ENCODE measurements at regions not wholly inside any gene's neighbourhood (a gene's known extent, or its start where the extent isn't known, plus 50 kb on each side); places are given as distances from the start of the nearest gene placed in this dataset.

DNA sequence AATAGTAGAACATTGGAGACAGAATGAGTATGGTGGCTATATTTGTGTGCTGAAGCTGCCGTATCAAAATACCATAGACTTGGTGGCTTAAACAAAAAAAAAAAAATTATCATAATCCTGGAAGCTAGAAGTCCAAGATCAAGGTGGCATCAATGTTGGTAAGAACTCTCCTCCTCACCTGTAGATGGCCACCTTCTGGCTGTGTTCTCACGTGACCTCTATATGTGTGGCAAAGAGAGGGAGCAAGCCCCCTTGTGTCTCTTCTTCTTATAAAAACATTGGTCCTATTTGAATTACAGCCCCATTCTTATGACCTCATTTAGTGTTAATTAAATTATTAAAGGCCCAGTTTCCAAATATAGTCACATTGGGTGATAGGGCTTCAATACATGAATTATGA is 1640.9 kb upstream of the PCDH7 start:
- Histone ChIP-seq H3K4me3 (ENCODE audit: insufficient read depth, low read length) (no peak overlapping the region), H3K4me1 (ENCODE audit: insufficient read depth, low read length) (no peaks in the 10 kb centered on the region), H3K36me3 (ENCODE audit: insufficient read depth, low read length) (no peaks in the 10 kb centered on the region), H3K27me3 (ENCODE audit: insufficient read depth, low read length) (no peaks in the 10 kb centered on the region), H3K4me2 (ENCODE audit: insufficient read depth, low read length) (no peak overlapping the region), H3K27ac (ENCODE audit: low read depth, low read length) (no peak overlapping the region), H2AFZ (ENCODE audit: low read length) (no peak overlapping the region), H4K20me1 (ENCODE audit: insufficient read depth, low read length) (no peaks in the 10 kb centered on the region), H3K9me3 (ENCODE audit: low read depth, low read length) (peaks cover 4% of the 10 kb centered on the region), H3K79me2 (ENCODE audit: insufficient read depth, low read length) (no peaks in the 10 kb centered on the region)
- no peak for DNase-seq (ENCODE audit: insufficient read length, low spot score, missing footprints)
- TF ChIP-seq, protein P1, sequence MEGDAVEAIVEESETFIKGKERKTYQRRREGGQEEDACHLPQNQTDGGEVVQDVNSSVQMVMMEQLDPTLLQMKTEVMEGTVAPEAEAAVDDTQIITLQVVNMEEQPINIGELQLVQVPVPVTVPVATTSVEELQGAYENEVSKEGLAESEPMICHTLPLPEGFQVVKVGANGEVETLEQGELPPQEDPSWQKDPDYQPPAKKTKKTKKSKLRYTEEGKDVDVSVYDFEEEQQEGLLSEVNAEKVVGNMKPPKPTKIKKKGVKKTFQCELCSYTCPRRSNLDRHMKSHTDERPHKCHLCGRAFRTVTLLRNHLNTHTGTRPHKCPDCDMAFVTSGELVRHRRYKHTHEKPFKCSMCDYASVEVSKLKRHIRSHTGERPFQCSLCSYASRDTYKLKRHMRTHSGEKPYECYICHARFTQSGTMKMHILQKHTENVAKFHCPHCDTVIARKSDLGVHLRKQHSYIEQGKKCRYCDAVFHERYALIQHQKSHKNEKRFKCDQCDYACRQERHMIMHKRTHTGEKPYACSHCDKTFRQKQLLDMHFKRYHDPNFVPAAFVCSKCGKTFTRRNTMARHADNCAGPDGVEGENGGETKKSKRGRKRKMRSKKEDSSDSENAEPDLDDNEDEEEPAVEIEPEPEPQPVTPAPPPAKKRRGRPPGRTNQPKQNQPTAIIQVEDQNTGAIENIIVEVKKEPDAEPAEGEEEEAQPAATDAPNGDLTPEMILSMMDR (IDR thresholded peaks at IDR 0.05; ENCODE audit: extremely low read depth, low read depth, low read length): no peak

DNA sequence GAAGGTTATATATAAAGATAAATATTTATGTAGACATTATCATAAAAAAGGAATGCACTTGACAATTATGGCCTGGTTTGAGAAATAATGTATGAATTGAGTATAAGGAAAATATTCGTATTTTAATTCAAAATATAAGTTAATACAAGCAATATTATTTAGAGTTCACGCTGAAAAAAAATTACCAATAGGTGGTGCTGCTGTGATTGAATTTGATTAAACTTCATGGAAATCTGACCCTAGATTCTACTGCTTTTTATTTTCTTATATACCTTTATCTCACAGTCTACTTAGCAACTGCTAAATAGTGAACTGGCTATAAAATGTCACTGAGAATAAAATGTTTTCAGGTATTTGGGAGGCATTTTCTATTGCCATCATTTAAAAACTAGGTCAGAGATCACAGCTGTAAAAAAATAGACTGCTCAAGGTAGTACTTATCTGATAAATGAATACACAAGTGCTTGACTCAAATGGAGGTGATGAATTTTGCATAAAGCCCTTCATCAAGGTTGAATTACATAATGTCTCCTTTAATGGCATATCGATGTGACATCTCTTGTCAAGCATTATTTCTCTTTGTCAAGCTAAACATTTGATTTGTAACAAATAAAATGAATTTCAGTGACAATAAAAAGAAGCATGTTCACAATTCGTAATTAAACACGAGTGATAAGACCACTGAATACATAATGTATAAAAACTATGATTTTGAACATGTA is 1638.8 kb upstream of the PCDH7 start:
- TF ChIP-seq, protein P1 (IDR thresholded peaks at IDR 0.05; ENCODE audit: extremely low read depth, low read depth, low read length): no peak
- Histone ChIP-seq H4K20me1 (ENCODE audit: insufficient read depth, low read length) (no peaks in the 10 kb centered on the region), H3K9me3 (ENCODE audit: low read depth, low read length) (no peaks in the 10 kb centered on the region), H3K4me1 (ENCODE audit: insufficient read depth, low read length) (no peaks in the 10 kb centered on the region), H3K27me3 (ENCODE audit: insufficient read depth, low read length) (no peaks in the 10 kb centered on the region), H2AFZ (ENCODE audit: low read length) (no peak overlapping the region), H3K4me2 (ENCODE audit: insufficient read depth, low read length) (no peak overlapping the region), H3K27ac (ENCODE audit: low read depth, low read length) (no peak overlapping the region), H3K79me2 (ENCODE audit: insufficient read depth, low read length) (no peaks in the 10 kb centered on the region), H3K36me3 (ENCODE audit: insufficient read depth, low read length) (no peaks in the 10 kb centered on the region), H3K4me3 (ENCODE audit: insufficient read depth, low read length) (no peak overlapping the region)
- no peak for DNase-seq (ENCODE audit: insufficient read length, low spot score, missing footprints)

DNA sequence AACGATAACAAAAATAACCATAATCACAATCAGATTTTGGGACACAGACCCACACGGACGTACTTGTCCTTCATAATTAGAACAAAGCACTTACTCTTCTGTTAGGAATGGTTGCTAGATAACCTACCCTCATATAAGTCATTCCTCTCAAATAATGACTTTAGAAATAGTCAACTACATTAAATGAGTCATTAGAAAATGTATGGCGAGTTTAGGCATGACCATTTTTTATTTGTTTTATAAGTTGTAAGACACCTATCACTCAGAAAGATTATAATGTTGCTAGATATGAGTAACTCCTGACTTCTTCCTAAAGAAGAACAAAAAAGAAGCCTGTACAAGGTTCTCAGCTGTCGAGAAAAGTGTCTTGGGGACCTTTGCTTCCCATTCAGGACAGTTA is 1637.5 kb upstream of the PCDH7 start:
- no peaks in the 10 kb centered on the region for H3K9me3 ChIP-seq (ENCODE audit: low read depth, low read length)
- H3K4me1 ChIP-seq (ENCODE audit: insufficient read depth, low read length): no peaks in the 10 kb centered on the region
- no peaks in the 10 kb centered on the region for H3K27me3 ChIP-seq (ENCODE audit: insufficient read depth, low read length)
- no peaks in the 10 kb centered on the region for H3K79me2 ChIP-seq (ENCODE audit: insufficient read depth, low read length)
- H3K36me3 ChIP-seq (ENCODE audit: insufficient read depth, low read length): no peaks in the 10 kb centered on the region
- H4K20me1 ChIP-seq (ENCODE audit: insufficient read depth, low read length): no peaks in the 10 kb centered on the region
- H2AFZ ChIP-seq (ENCODE audit: low read length): no peak overlapping the region
- H3K4me3 ChIP-seq (ENCODE audit: insufficient read depth, low read length): no peak overlapping the region
- TF ChIP-seq, protein P1 (IDR thresholded peaks at IDR 0.05; ENCODE audit: extremely low read depth, low read depth, low read length): no peak
- DNase-seq (ENCODE audit: insufficient read length, low spot score, missing footprints): no peak
- H3K4me2 ChIP-seq (ENCODE audit: insufficient read depth, low read length): no peak overlapping the region
- no peak overlapping the region for H3K27ac ChIP-seq (ENCODE audit: low read depth, low read length)

DNA sequence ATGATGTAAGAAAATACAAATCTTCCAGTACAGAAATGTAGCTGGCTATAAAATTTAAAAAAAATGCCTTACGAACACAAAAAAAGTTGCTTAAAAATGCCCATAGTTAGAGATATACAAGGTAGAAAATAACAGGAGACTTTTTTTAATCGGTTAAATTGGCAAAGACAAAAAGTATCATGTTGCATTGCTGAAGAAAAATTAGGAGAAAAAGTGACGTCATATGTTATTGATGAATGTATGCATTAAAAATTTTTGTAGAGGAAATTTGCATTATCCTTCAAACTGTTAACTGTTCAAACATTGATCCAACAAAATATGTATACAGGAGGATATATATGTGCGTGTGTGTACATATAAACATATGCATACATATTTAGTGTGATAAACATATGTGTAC is 1634.4 kb upstream of the PCDH7 start:
- H3K4me1 ChIP-seq (ENCODE audit: insufficient read depth, low read length): no peaks in the 10 kb centered on the region
- no peak overlapping the region for H2AFZ ChIP-seq (ENCODE audit: low read length)
- no peaks in the 10 kb centered on the region for H3K27me3 ChIP-seq (ENCODE audit: insufficient read depth, low read length)
- no peak overlapping the region for H3K27ac ChIP-seq (ENCODE audit: low read depth, low read length)
- H3K36me3 ChIP-seq (ENCODE audit: insufficient read depth, low read length): no peaks in the 10 kb centered on the region
- no peaks in the 10 kb centered on the region for H3K79me2 ChIP-seq (ENCODE audit: insufficient read depth, low read length)
- no peaks in the 10 kb centered on the region for H4K20me1 ChIP-seq (ENCODE audit: insufficient read depth, low read length)
- no peak overlapping the region for H3K4me3 ChIP-seq (ENCODE audit: insufficient read depth, low read length)
- DNase-seq (ENCODE audit: insufficient read length, low spot score, missing footprints): no peak
- TF ChIP-seq, protein P1 (IDR thresholded peaks at IDR 0.05; ENCODE audit: extremely low read depth, low read depth, low read length): no peak
- no peaks in the 10 kb centered on the region for H3K9me3 ChIP-seq (ENCODE audit: low read depth, low read length)
- H3K4me2 ChIP-seq (ENCODE audit: insufficient read depth, low read length): no peak overlapping the region
